HEK293T (cell line): ENCODE measurements at regions not wholly inside any gene's neighbourhood (a gene's known extent, or its start where the extent isn't known, plus 50 kb on each side); places are given as distances from the start of the nearest gene placed in this dataset.

Experiments
- CTCF ChIA-PET: fragments of 350-600 bp; formaldehyde crosslinking; extraction: SDS; loops from one replicate; lab custom pipeline; 2021; ENCODE audit warnings: antibody characterized with exemption, inconsistent platforms; lab: Yijun Ruan, JAX
- POLR2A ChIA-PET: fragments of 350-600 bp; formaldehyde crosslinking; extraction: SDS; loops from one replicate; lab custom pipeline; 2020; ENCODE audit warnings: antibody characterized with exemption, inconsistent platforms; lab: Yijun Ruan, JAX
- DNase-seq: peaks from one replicate; pipeline ENCODE4 v3.0.0; 2012; ENCODE audit warnings: mixed read lengths; ENCODE audit errors: extremely low spot score
- ARNT ChIP-seq: fragments of 450-650 bp; IDR thresholded peaks from 2 replicates; pipeline ENCODE4 v1.6.1; 2017; ENCODE audit warnings: mild to moderate bottlenecking
- BHLHE40 ChIP-seq: fragments of 450-650 bp; IDR thresholded peaks from 2 replicates; pipeline ENCODE4 v1.6.1; 2016; ENCODE audit warnings: mild to moderate bottlenecking, moderate library complexity, borderline replicate concordance
- CTBP1 ChIP-seq: fragments of 450-650 bp; IDR thresholded peaks from 2 replicates; pipeline ENCODE4 v1.6.1; 2016; ENCODE audit warnings: borderline replicate concordance
- ELF4 ChIP-seq: fragments of 450-650 bp; IDR thresholded peaks from 2 replicates; pipeline ENCODE4 v1.6.1; 2017; ENCODE audit warnings: antibody characterized with exemption
- FOXA1 ChIP-seq: fragments of 450-650 bp; IDR thresholded peaks from 2 replicates; pipeline ENCODE4 v1.6.1; 2016; ENCODE audit warnings: mild to moderate bottlenecking
- FOXK2 ChIP-seq: fragments of 450-650 bp; IDR thresholded peaks from 2 replicates; pipeline ENCODE4 v1.6.1; 2016; ENCODE audit warnings: mild to moderate bottlenecking
- FOXM1 ChIP-seq: fragments of 450-650 bp; IDR thresholded peaks from 2 replicates; pipeline ENCODE4 v1.6.1; 2017; ENCODE audit warnings: mild to moderate bottlenecking, borderline replicate concordance
- HDGF ChIP-seq: fragments of 450-650 bp; IDR thresholded peaks from 2 replicates; pipeline ENCODE4 v1.6.1; 2017; ENCODE audit warnings: antibody characterized with exemption, borderline replicate concordance
- L3MBTL2 ChIP-seq: fragments of 450-650 bp; conservative IDR thresholded peaks from 2 replicates; pipeline ENCODE4 v1.6.1; 2016; ENCODE audit warnings: mild to moderate bottlenecking
- LEF1 ChIP-seq: fragments of 450-650 bp; IDR thresholded peaks from 2 replicates; pipeline ENCODE4 v1.6.1; 2017; ENCODE audit warnings: mild to moderate bottlenecking, borderline replicate concordance
- NFRKB ChIP-seq: fragments of 450-650 bp; IDR thresholded peaks from 2 replicates; pipeline ENCODE4 v1.6.1; 2016; ENCODE audit warnings: mild to moderate bottlenecking, moderate library complexity
- SP1 ChIP-seq: fragments of 450-650 bp; IDR thresholded peaks from 2 replicates; pipeline ENCODE4 v1.6.1; 2017
- SUZ12 ChIP-seq: fragments of 450-650 bp; IDR thresholded peaks from 2 replicates; pipeline ENCODE4 v1.6.1; 2016; ENCODE audit warnings: mild to moderate bottlenecking
- TARDBP ChIP-seq: fragments of 450-650 bp; IDR thresholded peaks from 2 replicates; pipeline ENCODE4 v1.6.1; 2016
- ZNF384 ChIP-seq: fragments of 450-650 bp; IDR thresholded peaks from 2 replicates; pipeline ENCODE4 v1.6.1; 2016
- TF ChIP-seq, protein P1 (sequence below): fragments of 450-650 bp; IDR thresholded peaks from 2 replicates; pipeline ENCODE4 v1.6.1; 2016

DNA sequence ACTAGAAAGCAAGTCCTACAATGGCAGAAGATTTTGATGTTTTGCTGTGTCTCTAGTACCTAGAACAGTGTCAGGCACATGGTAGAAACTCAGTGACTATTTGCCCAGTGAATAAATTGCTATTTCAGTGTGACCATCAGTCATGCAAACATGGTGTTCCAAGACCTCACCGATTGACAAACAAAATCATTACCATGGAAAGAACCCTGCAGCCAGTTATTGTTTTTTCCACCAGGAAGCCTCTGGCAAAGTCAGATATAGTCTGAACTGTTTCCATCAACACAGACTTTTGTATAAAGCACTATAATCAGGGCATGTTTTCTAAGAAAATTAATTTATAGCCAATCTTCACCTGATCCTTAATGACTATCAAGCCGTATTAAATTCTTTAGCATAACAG, 97.3 kb upstream of the RASSF8 start:
- no peak for DNase-seq
- no peak for TF ChIP-seq FOXM1
- no peak for TF ChIP-seq ARNT
- no peak for TF ChIP-seq HDGF
- no peak for TF ChIP-seq FOXK2
- TF ChIP-seq BHLHE40: no peak
- TF ChIP-seq LEF1: no peak
- POLR2A ChIA-PET: no interaction called here
- CTCF ChIA-PET: no interaction called here

DNA sequence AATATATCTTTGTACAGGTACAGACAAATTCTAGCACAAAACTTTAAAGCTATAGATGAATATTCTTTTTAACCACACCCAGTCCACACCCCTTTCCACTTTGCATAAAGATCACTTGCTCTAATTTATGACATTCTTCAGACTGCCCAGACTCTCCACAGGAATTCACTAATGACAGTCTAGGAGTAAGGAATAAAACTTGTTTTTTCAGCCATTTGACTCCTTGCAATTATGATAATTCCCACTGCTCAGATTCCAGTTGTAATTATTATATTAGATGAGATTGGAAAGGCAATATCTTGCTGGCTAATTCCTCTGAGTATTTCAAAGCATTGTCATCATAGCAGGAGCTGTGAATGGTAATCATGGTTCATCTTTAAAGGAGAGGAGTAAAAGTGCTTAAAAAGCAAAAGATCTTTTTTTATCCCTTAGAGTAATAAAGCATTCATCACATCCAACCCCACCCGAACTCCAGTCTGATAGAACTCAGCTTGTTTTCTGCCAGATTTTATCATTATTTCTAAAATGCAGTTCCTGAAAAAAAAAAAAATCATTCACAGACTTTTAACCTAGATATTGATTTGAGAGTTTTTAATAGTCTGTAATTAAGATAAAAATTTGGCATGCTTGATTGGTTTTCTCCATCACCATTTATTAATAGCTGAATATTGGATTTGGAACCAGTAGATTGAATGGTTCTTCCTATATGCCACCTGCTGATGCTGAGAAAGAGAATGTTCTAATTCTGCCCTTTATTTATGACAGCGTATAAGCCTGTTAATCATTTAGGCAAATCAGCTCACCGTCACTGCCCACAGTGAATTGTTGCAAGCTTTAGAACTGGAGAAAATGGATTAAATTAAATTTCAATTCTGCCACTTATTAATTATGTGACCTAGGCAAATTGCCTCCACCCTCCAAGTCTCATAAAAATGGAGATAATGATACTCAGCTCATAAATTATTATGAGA, 93.9 kb upstream of the RASSF8 start:
- ChIA-PET CTCF (no interaction called here), POLR2A (no interaction called here)
- TF ChIP-seq TARDBP: no peak
- TF ChIP-seq, protein P1, sequence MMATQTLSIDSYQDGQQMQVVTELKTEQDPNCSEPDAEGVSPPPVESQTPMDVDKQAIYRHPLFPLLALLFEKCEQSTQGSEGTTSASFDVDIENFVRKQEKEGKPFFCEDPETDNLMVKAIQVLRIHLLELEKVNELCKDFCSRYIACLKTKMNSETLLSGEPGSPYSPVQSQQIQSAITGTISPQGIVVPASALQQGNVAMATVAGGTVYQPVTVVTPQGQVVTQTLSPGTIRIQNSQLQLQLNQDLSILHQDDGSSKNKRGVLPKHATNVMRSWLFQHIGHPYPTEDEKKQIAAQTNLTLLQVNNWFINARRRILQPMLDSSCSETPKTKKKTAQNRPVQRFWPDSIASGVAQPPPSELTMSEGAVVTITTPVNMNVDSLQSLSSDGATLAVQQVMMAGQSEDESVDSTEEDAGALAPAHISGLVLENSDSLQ: peak; percentile 75
- peak; percentile 14 for DNase-seq

DNA sequence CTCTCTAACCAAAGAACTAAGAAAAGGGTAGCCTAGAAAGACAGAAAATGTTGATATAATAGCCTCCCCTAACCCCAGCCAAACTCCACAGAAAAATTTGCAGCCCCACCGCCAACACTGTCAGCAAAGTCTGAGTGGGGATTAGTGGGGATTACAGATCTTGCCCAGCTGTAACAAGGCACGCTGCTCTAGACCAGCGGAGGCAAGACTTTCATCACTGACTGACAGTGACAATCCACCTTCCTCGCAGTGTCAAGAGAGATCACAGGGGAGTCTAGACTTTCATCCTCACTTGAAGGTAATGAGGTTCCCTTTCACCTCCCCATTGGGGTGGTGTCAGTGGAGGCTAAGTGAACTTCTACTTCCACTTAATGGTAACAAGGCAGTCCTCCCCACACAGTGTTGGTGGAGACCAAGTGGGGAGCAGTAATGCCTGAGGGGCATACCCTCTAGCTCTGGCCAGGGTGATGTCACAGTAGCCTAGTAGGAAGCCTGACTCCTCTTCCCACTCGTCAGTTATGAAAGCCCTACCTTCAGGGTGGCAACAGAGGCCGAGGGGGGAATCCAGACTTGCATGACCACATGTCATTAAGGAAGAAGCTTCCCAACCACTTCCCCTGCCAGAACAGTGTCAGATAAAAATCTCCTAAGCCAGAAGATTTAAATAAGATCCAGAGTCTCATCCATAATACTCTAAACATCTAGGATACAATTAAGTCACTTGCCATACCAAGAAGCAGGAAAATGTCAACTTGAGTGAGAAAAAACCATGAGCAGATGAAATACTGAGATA, 91.7 kb upstream of the RASSF8 start:
- DNase-seq: peak; percentile 7
- POLR2A ChIA-PET: no interaction called here
- TF ChIP-seq ARNT (no peak), BHLHE40 (no peak), FOXA1 (no peak), ZNF384 (no peak), FOXK2 (no peak), FOXM1 (no peak), SP1 (no peak)
- CTCF ChIA-PET: no interaction called here

DNA sequence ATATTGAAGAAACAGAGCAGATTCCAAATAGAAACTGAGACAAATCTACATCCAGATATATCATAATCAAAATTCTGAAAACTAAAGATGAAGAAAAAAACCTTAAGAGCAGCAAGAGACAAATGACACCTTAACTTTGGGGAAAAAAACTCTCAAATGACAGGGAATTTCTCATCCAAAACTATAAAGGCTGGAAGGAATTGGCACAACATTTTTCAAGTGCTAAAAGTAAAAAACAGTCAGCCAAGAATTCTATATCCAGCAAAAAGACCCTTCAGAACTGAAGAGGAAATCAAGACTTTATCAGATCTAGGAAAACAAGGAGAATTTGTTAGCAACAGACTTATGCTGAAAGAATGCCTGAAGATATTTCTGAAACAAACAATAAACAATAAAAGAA, 90.3 kb upstream of the RASSF8 start:
- CTCF ChIA-PET: no interaction called here
- POLR2A ChIA-PET: no interaction called here
- no peak for DNase-seq
- TF ChIP-seq ARNT (no peak), BHLHE40 (no peak), SP1 (no peak), FOXM1 (no peak)
- TF ChIP-seq, protein P1: no peak

DNA sequence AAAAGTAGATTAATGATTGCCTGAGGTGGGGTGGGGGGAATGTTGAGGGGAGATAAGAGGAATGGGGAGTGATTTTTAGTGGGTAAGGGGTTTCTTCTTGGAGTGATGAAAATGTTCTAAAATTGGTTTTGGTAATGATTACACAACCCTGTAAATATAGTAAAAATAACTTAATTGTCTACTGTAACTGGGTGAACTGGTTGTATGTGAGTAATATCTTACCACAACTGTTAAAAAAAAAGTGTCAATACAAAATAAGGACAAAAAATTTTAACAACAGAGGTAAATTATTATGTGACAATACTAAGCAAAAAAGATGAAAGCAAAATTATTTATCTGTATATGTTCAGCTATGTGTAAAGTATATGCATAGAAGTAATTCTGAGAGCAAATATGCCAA, 86.3 kb upstream of the RASSF8 start:
- TF ChIP-seq L3MBTL2 (no peak), TARDBP (no peak), LEF1 (no peak), SUZ12 (no peak), FOXA1 (no peak), SP1 (no peak), ZNF384 (no peak), CTBP1 (no peak), FOXK2 (no peak), HDGF (no peak), BHLHE40 (no peak), NFRKB (no peak), FOXM1 (no peak), ELF4 (no peak)
- no peak for DNase-seq
- ChIA-PET CTCF (no interaction called here), POLR2A (no interaction called here)

DNA sequence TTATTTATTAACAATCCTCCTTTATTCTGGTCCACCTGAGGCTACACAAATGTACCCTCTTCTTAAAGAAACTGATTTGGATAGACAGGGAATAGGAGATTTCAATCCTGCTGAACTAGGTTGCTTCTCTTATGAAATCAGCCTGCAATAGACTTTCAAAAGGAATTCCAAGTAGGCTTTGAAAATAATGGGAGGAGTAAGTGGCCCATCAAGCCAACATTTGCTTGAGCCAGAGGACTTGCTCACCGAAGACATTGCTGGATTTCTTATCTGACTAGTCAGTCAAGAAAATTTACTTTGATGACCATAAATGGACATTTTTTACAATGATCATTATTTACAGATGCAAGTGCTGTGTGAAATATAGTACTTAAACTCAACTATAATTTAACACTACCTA, 82.8 kb upstream of the RASSF8 start:
- TF ChIP-seq SP1 (no peak), FOXA1 (no peak), FOXM1 (no peak), BHLHE40 (no peak), CTBP1 (no peak), ZNF384 (no peak), SUZ12 (no peak), ARNT (no peak), NFRKB (no peak)
- no peak for DNase-seq
- CTCF ChIA-PET: no interaction called here
- POLR2A ChIA-PET: interaction anchor here (0.7 kb wide), 1 partner anchor 14 kb away, joined by 3 read pairs; no protein-coding TSS in a partner anchor
